ENCODE measurements at regions not wholly inside any gene's neighbourhood (a gene's known extent, or its start where the extent isn't known, plus 50 kb on each side); places are given as distances from the start of the nearest gene placed in this dataset.
A peak's percentile ranks its signal among the peaks of the same experiment; 100 is the strongest.

GRCh38 chr11:129652835-129653234, 162.8 kb upstream of the TMEM45B start:
- Mint-ChIP-seq H3K27me3 (ENCODE audit: low read depth) (peaks cover 8% of the 10 kb centered on the region), H3K9me3 (peaks cover 11 to 23% of the 10 kb centered on the region in 2 donors), H3K36me3 (ENCODE audit: insufficient read depth in 2 of 2) (peaks cover 18 to 20% of the 10 kb centered on the region in 2 donors), H3K27ac (no peak overlapping the region), H3K4me1 (ENCODE audit: low read depth) (peaks cover 11% of the 10 kb centered on the region), H3K4me3 (no peak overlapping the region)
- ATAC-seq (replicated peaks in 1 of 2) = no peak
- DNase-seq = no peak

DNA sequence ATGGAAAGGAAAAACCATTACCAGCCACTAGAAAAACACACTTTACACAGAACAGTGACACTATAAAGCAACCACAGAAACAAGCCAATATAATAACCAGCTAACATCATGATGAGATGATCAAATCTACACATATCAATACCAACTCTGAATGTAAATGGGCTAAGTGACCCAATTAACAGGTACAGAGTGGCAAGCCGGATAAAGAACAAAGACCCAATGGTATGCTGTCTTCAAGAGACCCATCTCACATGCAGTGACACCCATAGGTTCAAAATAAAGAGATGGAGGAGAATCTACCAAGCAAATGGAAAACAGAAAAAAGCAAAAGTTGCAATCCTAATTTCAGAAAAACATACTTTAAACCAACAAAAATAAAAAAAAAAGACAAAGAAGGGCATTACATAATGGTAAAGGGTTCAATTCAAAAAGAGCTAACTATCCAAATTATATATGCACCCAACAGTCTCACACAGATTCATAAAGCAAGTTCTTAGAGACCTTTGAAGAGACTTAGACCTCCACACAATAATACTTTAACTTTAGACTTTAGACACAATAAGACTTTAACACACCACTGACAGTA, 160.3 kb upstream of the TMEM45B start:
- H3K4me3 Mint-ChIP-seq = no peak overlapping the region
- no peaks in the 10 kb centered on the region for H3K27me3 Mint-ChIP-seq (ENCODE audit: low read depth)
- H3K27ac Mint-ChIP-seq = no peak overlapping the region
- no peaks in the 10 kb centered on the region for H3K4me1 Mint-ChIP-seq (ENCODE audit: low read depth)
- no peak for ATAC-seq (replicated peaks in 1 of 2)
- peaks cover 14 to 25% of the 10 kb centered on the region in 2 donors for H3K9me3 Mint-ChIP-seq
- peaks cover 19 to 25% of the 10 kb centered on the region in 2 donors for H3K36me3 Mint-ChIP-seq (ENCODE audit: insufficient read depth in 2 of 2)
- no peak for DNase-seq

- Mint-ChIP-seq H3K36me3 (ENCODE audit: insufficient read depth in 2 of 2) (peaks cover 15 to 22% of the 10 kb centered on the region in 2 donors), H3K4me3 (no peak overlapping the region), H3K27ac (no peak overlapping the region), H3K27me3 (ENCODE audit: low read depth) (peaks cover 4% of the 10 kb centered on the region), H3K9me3 (peaks cover 14 to 24% of the 10 kb centered on the region in 2 donors), H3K4me1 (ENCODE audit: low read depth) (no peaks in the 10 kb centered on the region)
- ATAC-seq (replicated peaks in 1 of 2) = no peak
- DNase-seq = no peak
Measured at GRCh38 chr11:129657866-129658525, 157.7 kb upstream of the TMEM45B start.

GRCh38 chr11:129658526-129658867, 157.2 kb upstream of the TMEM45B start:
- Mint-ChIP-seq H3K4me3 (no peak overlapping the region), H3K27me3 (ENCODE audit: low read depth) (peaks cover 4% of the 10 kb centered on the region), H3K4me1 (ENCODE audit: low read depth) (no peaks in the 10 kb centered on the region), H3K9me3 (peaks cover 14 to 24% of the 10 kb centered on the region in 2 donors), H3K27ac (no peak overlapping the region), H3K36me3 (ENCODE audit: insufficient read depth in 2 of 2) (peaks cover 14 to 20% of the 10 kb centered on the region in 2 donors)
- DNase-seq (no peak), ATAC-seq (replicated peaks in 1 of 2) (no peak)

DNA sequence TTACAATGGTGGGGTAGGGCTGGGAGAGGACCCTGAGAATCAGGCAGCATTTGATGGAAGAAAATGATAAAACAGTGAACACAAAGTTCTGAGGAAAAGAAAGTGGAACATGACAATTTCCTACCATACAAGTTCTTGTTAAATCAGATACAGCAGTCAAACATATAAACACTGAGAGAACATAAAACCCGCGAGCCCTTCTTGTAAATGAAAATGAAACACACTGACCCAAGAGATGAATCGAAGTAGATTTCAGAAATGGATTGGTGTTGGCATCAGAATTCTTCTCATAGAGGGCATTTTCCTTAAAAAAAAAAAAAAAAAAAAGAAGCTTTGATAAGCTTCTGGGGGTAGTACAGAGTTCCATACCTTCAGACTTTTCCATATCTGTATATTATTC, 134.7 kb upstream of the TMEM45B start:
- Mint-ChIP-seq H3K27ac (no peak overlapping the region), H3K9me3 (no peaks in the 10 kb centered on the region), H3K4me3 (peak overlapping the region in 1 of 2 donors; percentile 12), H3K27me3 (ENCODE audit: low read depth) (peaks cover 7% of the 10 kb centered on the region), H3K4me1 (ENCODE audit: low read depth) (peaks cover 4% of the 10 kb centered on the region), H3K36me3 (ENCODE audit: insufficient read depth in 2 of 2) (no peaks in the 10 kb centered on the region)
- ATAC-seq (replicated peaks in 1 of 2) (no peak), DNase-seq (no peak)

DNA sequence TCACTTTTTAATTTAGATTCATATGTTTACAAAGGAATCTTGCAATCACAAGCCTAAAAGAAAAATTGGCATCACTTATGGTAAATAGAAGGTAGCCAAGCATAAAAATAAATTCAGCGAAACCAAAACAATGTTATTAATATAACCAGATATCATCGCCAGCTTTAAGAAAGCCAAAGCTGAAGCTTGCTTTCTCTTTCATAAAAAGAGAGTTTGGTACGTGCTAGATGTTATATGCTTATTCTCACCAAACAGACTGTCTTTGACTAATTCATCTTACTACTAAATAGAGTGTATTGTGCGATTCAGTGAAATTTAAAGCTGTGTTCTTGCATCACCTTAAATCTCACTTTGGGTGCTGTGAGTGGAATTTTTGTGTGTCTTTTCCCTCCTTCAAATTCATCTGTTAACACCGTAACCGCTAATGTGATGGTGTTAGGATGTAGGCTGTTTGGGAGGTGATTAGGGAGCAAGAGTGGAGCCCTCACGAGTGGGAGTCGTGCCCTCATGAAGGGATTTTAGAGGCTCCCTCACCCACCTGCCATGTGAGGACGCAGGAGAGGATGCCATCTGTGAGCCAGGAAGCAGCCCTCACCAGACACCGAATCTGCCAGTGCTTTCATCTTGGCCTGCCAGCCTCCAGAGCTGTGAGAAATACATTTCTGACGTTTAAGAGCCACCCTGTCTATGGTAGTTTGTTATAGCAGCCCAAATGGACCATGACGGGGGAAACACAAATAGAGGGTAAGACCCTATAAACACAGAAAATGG, 134.1 kb upstream of the TMEM45B start:
- Mint-ChIP-seq H3K4me3 (no peak overlapping the region), H3K9me3 (no peaks in the 10 kb centered on the region), H3K27me3 (ENCODE audit: low read depth) (peaks cover under 1% of the 10 kb centered on the region), H3K36me3 (ENCODE audit: insufficient read depth in 2 of 2) (no peaks in the 10 kb centered on the region), H3K27ac (no peak overlapping the region), H3K4me1 (ENCODE audit: low read depth) (peaks cover 4% of the 10 kb centered on the region)
- DNase-seq (no peak), ATAC-seq (replicated peaks in 1 of 2) (no peak)

GRCh38 chr11:129686269-129686668, 129.4 kb upstream of the TMEM45B start:
- DNase-seq (no peak), ATAC-seq (replicated peaks in 1 of 2) (no peak)
- H3K4me3 Mint-ChIP-seq = no peak overlapping the region
- no peak overlapping the region for H3K27ac Mint-ChIP-seq
- H3K36me3 Mint-ChIP-seq (ENCODE audit: insufficient read depth in 2 of 2) = no peaks in the 10 kb centered on the region
- peaks cover 4% of the 10 kb centered on the region for H3K27me3 Mint-ChIP-seq (ENCODE audit: low read depth)
- no peaks in the 10 kb centered on the region for H3K9me3 Mint-ChIP-seq
- H3K4me1 Mint-ChIP-seq (ENCODE audit: low read depth) = no peaks in the 10 kb centered on the region

GRCh38 chr11:129691142-129691541, 124.5 kb upstream of the TMEM45B start:
- Mint-ChIP-seq H3K27me3 (ENCODE audit: low read depth) (peaks cover 4% of the 10 kb centered on the region), H3K4me1 (ENCODE audit: low read depth) (peaks cover 16% of the 10 kb centered on the region), H3K36me3 (ENCODE audit: insufficient read depth in 2 of 2) (no peaks in the 10 kb centered on the region), H3K9me3 (no peaks in the 10 kb centered on the region), H3K4me3 (no peak overlapping the region), H3K27ac (no peak overlapping the region)
- ATAC-seq (replicated peaks in 1 of 2) = no peak
- no peak for DNase-seq

- Mint-ChIP-seq H3K9me3 (no peaks in the 10 kb centered on the region), H3K27me3 (ENCODE audit: low read depth) (peaks cover 8% of the 10 kb centered on the region), H3K27ac (no peak overlapping the region), H3K4me3 (peak overlapping the region; percentile 4 to 17), H3K4me1 (ENCODE audit: low read depth) (peaks cover 16% of the 10 kb centered on the region), H3K36me3 (ENCODE audit: insufficient read depth in 2 of 2) (no peaks in the 10 kb centered on the region)
- DNase-seq = peak; percentile 39 to 43
- no peak for ATAC-seq (replicated peaks in 1 of 2)
Measured at GRCh38 chr11:129694538-129694937, 121.1 kb upstream of the TMEM45B start.

DNA sequence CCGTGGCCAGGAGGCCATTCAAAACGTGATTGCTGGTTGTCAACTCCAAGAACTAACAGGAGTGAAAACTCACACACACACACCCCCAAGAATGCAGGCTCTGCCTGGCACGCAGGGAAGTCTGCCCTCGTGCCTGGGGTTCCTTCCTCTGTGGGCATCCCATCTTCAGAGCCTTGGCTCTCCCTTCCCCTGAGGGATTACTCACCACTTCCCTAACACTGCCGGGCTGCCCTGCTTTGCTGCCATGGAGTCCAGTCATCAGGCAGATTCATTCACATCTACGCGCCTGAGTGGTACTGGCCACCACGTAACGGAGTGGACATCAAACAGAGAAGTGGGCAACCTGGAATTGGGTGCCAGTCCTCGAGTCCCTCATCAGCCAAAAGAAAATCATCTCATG, 120.7 kb upstream of the TMEM45B start:
- Mint-ChIP-seq H3K36me3 (ENCODE audit: insufficient read depth in 2 of 2) (no peaks in the 10 kb centered on the region), H3K4me3 (peak overlapping the region; percentile 73 to 86), H3K27ac (no peak overlapping the region), H3K4me1 (ENCODE audit: low read depth) (peaks cover 16% of the 10 kb centered on the region), H3K27me3 (ENCODE audit: low read depth) (peaks cover 8% of the 10 kb centered on the region), H3K9me3 (no peaks in the 10 kb centered on the region)
- ATAC-seq (replicated peaks in 1 of 2) (no peak), DNase-seq (no peak)

DNA sequence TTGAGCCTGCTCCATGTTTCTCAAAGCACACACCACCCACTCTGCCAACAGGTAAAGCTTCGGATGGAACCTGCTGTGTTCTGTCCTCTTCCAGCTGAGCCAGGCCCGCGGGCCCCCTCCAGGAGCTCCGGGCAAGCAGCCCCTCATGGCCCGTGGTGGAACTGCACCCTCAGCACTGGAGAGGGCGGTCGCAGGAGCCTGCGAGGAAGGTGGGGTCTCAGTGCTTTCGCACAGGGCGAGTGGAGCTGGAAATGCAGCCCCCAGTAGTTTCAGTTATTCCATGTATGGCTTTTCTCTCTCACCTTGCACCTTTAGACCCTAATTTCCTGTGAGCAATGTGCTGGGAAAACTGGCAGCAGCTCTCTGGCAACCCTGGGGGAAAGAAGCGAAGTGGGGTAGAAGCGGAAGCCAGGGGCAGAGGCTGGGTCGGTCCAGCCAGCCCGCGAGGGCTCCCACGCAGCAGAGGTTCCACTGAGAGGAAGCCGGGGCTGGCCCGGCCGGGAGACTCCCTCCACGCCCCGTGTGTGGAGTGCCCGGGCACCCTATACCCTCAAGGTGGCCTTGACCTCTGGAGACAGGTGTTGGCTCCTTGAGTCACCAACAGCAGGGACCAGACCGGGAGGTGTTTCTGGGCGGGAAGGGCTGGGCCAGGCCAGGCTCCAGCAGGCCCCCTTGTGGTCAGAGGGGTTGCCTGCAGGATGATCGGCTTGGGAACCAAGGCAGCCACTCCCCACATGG, 119.9 kb upstream of the TMEM45B start:
- ATAC-seq (replicated peaks in 1 of 2) (peak; percentile 89 to 90), DNase-seq (peak; percentile 75 to 78)
- H3K4me1 Mint-ChIP-seq (ENCODE audit: low read depth) = peaks cover 16% of the 10 kb centered on the region
- H3K4me3 Mint-ChIP-seq = peak overlapping the region; percentile 73 to 86
- H3K9me3 Mint-ChIP-seq = no peaks in the 10 kb centered on the region
- peaks cover 12% of the 10 kb centered on the region for H3K27me3 Mint-ChIP-seq (ENCODE audit: low read depth)
- H3K36me3 Mint-ChIP-seq (ENCODE audit: insufficient read depth in 2 of 2) = no peaks in the 10 kb centered on the region
- no peak overlapping the region for H3K27ac Mint-ChIP-seq

GRCh38 chr11:129696309-129696989, 119.2 kb upstream of the TMEM45B start:
- Mint-ChIP-seq H3K27ac (no peak overlapping the region), H3K36me3 (ENCODE audit: insufficient read depth in 2 of 2) (no peaks in the 10 kb centered on the region), H3K27me3 (ENCODE audit: low read depth) (peaks cover 15% of the 10 kb centered on the region), H3K4me3 (peak overlapping the region in 1 of 2 donors; percentile 24), H3K4me1 (ENCODE audit: low read depth) (peaks cover 16% of the 10 kb centered on the region), H3K9me3 (no peaks in the 10 kb centered on the region)
- DNase-seq (no peak), ATAC-seq (replicated peaks in 1 of 2) (no peak)

Data from activated T-cell treated with anti-CD3 and anti-CD28 coated beads, Interleukin-2, amount 50 U/mL, for 72 hours (primary cell).